PC-9 (cell line): ENCODE measurements at regions not wholly inside any gene's neighbourhood (a gene's known extent, or its start where the extent isn't known, plus 50 kb on each side); places are given as distances from the start of the nearest gene placed in this dataset.
"Not testable (repeated sequence)": the region's sequence is repeated elsewhere in the genome, so short reads cannot be mapped to it uniquely, and the experiment has no call there.

Experiments used
- BruUV-seq: library from RNA; stranded (reverse); fragments of 400-500 nt; replicated peaks from 2 replicates; lab custom pipeline; 2021; lab: Mats Ljungman, UMichigan
- CTCF ChIA-PET: fragments of 300-600 bp; sonication (Branson Sonifier 250); formaldehyde crosslinking; loops from one replicate; lab custom pipeline; 2022; ENCODE audit warnings: antibody characterized with exemption; lab: Charles Lee
- POLR2A ChIA-PET: fragments of 300-600 bp; sonication (Branson Sonifier 250); formaldehyde crosslinking; loops from one replicate; lab custom pipeline; 2022; ENCODE audit warnings: antibody characterized with exemption; ENCODE audit not compliant: unreplicated experiment; lab: Charles Lee
- DNase-seq, 2 experiments: peaks; one replicate each; pipeline versions ENCODE4 v3.0.0 to v3.0.0-alpha.2; 2015 to 2022; ENCODE audit warnings: mixed read lengths in 1 of 2
- H2AFZ ChIP-seq: fragments of 200-600 bp; sonication (generic); 2 replicates; pipeline ENCODE4 v1.8.1; 2017; ENCODE audit warnings: antibody characterized with exemption
- H3F3A ChIP-seq: fragments of 200-600 bp; sonication (generic); 2 replicates; pipeline ENCODE4 v1.8.1; 2017; ENCODE audit warnings: antibody characterized with exemption, mild to moderate bottlenecking, low read depth; ENCODE audit not compliant: insufficient read depth
- H3K27ac ChIP-seq: fragments of 200-600 bp; sonication (generic); 2 replicates; pipeline ENCODE4 v1.6.1; 2016; ENCODE audit warnings: mixed run types
- H3K27me3 ChIP-seq: fragments of 200-600 bp; sonication (generic); 2 replicates; pipeline ENCODE4 v1.6.1; 2016; ENCODE audit warnings: low read depth, mixed run types; ENCODE audit not compliant: insufficient read depth
- H3K36me3 ChIP-seq: fragments of 200-600 bp; sonication (generic); 2 replicates; pipeline ENCODE4 v1.6.1; 2016; ENCODE audit warnings: low read depth, mixed run types
- H3K4me1 ChIP-seq: fragments of 200-600 bp; sonication (generic); replicated peaks from 2 replicates; pipeline ENCODE4 v1.6.1; 2016; ENCODE audit warnings: mixed run types; ENCODE audit not compliant: insufficient read depth
- H3K4me2 ChIP-seq: fragments of 200-600 bp; sonication (generic); 2 replicates; pipeline ENCODE4 v1.6.1; 2017; ENCODE audit warnings: mixed run types
- H3K4me3 ChIP-seq: fragments of 200-600 bp; sonication (generic); 2 replicates; pipeline ENCODE4 v1.6.1; 2016; ENCODE audit warnings: mixed run types
- H3K79me2 ChIP-seq: fragments of 200-600 bp; sonication (generic); 2 replicates; pipeline ENCODE4 v1.6.1; 2017; ENCODE audit warnings: low read depth, mixed run types
- H3K9me2 ChIP-seq: fragments of 200-600 bp; sonication (generic); 2 replicates; pipeline ENCODE4 v1.8.1; 2017; ENCODE audit warnings: mild to moderate bottlenecking; ENCODE audit not compliant: insufficient read depth
- H3K9me3 ChIP-seq: fragments of 200-600 bp; sonication (generic); 2 replicates; pipeline ENCODE4 v1.8.1; 2016; ENCODE audit warnings: low read depth; ENCODE audit not compliant: insufficient read depth
- H4K20me1 ChIP-seq: fragments of 200-600 bp; sonication (generic); 2 replicates; pipeline ENCODE4 v1.8.1; 2017; ENCODE audit not compliant: insufficient read depth
- CTCF ChIP-seq: fragments of 200-600 bp; sonication (generic); conservative IDR thresholded peaks from 2 replicates; pipeline ENCODE4 v1.6.1; 2017; ENCODE audit warnings: mixed run types, antibody characterized with exemption, mild to moderate bottlenecking, moderate library complexity
- EZH2 ChIP-seq: fragments of 200-600 bp; sonication (generic); IDR thresholded peaks from 2 replicates; pipeline ENCODE4 v1.8.0; 2017; ENCODE audit warnings: antibody characterized with exemption, low read depth
- intact Hi-C: fragments of 100-400 bp; cut with micrococcal nuclease; formaldehyde crosslinking; loops from one replicate; pipeline ENCODE4 v1.10.0; 2022; ENCODE audit not compliant: unreplicated experiment

- intact Hi-C loops = no loop called here
- CTCF ChIA-PET = no interaction called here
Measured at GRCh38 chr6:3615391-3616380, 135.8 kb downstream of the PXDC1 start.

GRCh38 chr6:3614918-3615317, 136.6 kb downstream of the PXDC1 start:
- no peaks in the 10 kb centered on the region for H3K79me2 ChIP-seq
- H3K27ac ChIP-seq = no peak overlapping the region
- peaks cover 26% of the 10 kb centered on the region for H3F3A ChIP-seq
- POLR2A ChIA-PET = no interaction called here
- H3K9me3 ChIP-seq = no peaks in the 10 kb centered on the region
- no peak overlapping the region for H3K4me3 ChIP-seq
- no peaks in the 10 kb centered on the region for H3K36me3 ChIP-seq
- H2AFZ ChIP-seq = no peak overlapping the region
- H3K27me3 ChIP-seq = no peaks in the 10 kb centered on the region
- no peak for TF ChIP-seq EZH2
- no peak for TF ChIP-seq CTCF
- H4K20me1 ChIP-seq = no peaks in the 10 kb centered on the region
- DNase-seq = no peak
- intact Hi-C loops = loop anchor here (5.0 kb wide), 2 partner anchors 103 to 158 kb away; partner anchors contain the start of gene SLC22A23
- CTCF ChIA-PET = no interaction called here
- no peak overlapping the region for H3K4me2 ChIP-seq
- H3K9me2 ChIP-seq = no peaks in the 10 kb centered on the region
- peaks cover 35% of the 10 kb centered on the region for H3K4me1 ChIP-seq
- no TSS peak for BruUV-seq

More at GRCh38 chr6:3615391-3616380, 135.8 kb downstream of the PXDC1 start:
- Histone ChIP-seq H3K27me3 (no peaks in the 10 kb centered on the region), H3K79me2 (no peaks in the 10 kb centered on the region), H3K4me3 (no peak overlapping the region), H3F3A (peaks cover 26% of the 10 kb centered on the region), H3K27ac (no peak overlapping the region), H3K9me3 (no peaks in the 10 kb centered on the region), H2AFZ (no peak overlapping the region), H3K9me2 (no peaks in the 10 kb centered on the region), H3K36me3 (no peaks in the 10 kb centered on the region), H3K4me2 (no peak overlapping the region), H4K20me1 (no peaks in the 10 kb centered on the region), H3K4me1 (peaks cover 28% of the 10 kb centered on the region)
- POLR2A ChIA-PET = no interaction called here
- no peak for TF ChIP-seq CTCF
- no peak for TF ChIP-seq EZH2
- no TSS peak for BruUV-seq
- DNase-seq = no peak

- BruUV-seq, H3K9me3 ChIP-seq, CTCF ChIA-PET, H3K36me3 ChIP-seq, DNase-seq, POLR2A ChIA-PET, H3K4me3 ChIP-seq, H3K79me2 ChIP-seq, H3K27ac ChIP-seq, H3K27me3 ChIP-seq, H2AFZ ChIP-seq, H3K4me2 ChIP-seq, H3K9me2 ChIP-seq, H4K20me1 ChIP-seq: not testable (repeated sequence)
- intact Hi-C loops = loop anchor here (5.0 kb wide), 2 partner anchors 101 to 156 kb away; partner anchors contain the start of gene SLC22A23
- peaks cover 44% of the 10 kb centered on the region for H3K4me1 ChIP-seq
- H3F3A ChIP-seq = peaks cover 26% of the 10 kb centered on the region
Measured at GRCh38 chr6:3613565-3613964, 137.9 kb downstream of the PXDC1 start.
